ENCODE measurements at regions not wholly inside any gene's neighbourhood (a gene's known extent, or its start where the extent isn't known, plus 50 kb on each side); places are given as distances from the start of the nearest gene placed in this dataset.

- H3K4me3 ChIP-seq (ENCODE audit: low read length) = no peak overlapping the region
- no peaks in the 10 kb centered on the region for H3K4me1 ChIP-seq (ENCODE audit: low read length)
- no peaks in the 10 kb centered on the region for H4K20me1 ChIP-seq (ENCODE audit: insufficient read depth, low read length)
- TF ChIP-seq EZH2phosphoT487 (IDR thresholded peaks at IDR 0.05; ENCODE audit: low read length) (no peak), CTCF (IDR thresholded peaks at IDR 0.05; ENCODE audit: low read length) (no peak), EZH2 (optimal IDR thresholded peaks at IDR 0.05; ENCODE audit: low read depth, low read length) (no peak)
- no peaks in the 10 kb centered on the region for H3K79me2 ChIP-seq (ENCODE audit: low read length)
- no peaks in the 10 kb centered on the region for H3K36me3 ChIP-seq (replicated peaks; ENCODE audit: insufficient read depth, low read length)
- no peaks in the 10 kb centered on the region for H3K27me3 ChIP-seq (replicated peaks; ENCODE audit: insufficient read depth, low read length)
- H2AFZ ChIP-seq (ENCODE audit: low read length) = no peak overlapping the region
- H3K9me3 ChIP-seq (replicated peaks; ENCODE audit: insufficient read depth, low read length) = no peaks in the 10 kb centered on the region
- H3F3A ChIP-seq (ENCODE audit: insufficient read depth, low read length) = no peaks in the 10 kb centered on the region
- no peak for DNase-seq
- H3K4me2 ChIP-seq (ENCODE audit: low read depth, low read length) = no peak overlapping the region
- H3K9ac ChIP-seq (ENCODE audit: low read length) = no peak overlapping the region
- H3K9me2 ChIP-seq (replicated peaks; ENCODE audit: insufficient read depth, low read length) = no peaks in the 10 kb centered on the region
- H3K27ac ChIP-seq (ENCODE audit: low read length) = no peak overlapping the region
Observed at GRCh38 chr4:115929373-115929772, 816.0 kb upstream of the NDST4 start.

GRCh38 chr4:115927382-115927781, 814.0 kb upstream of the NDST4 start:
- no peak for DNase-seq
- no peak overlapping the region for H3K9ac ChIP-seq (ENCODE audit: low read length)
- H2AFZ ChIP-seq (ENCODE audit: low read length) = no peak overlapping the region
- H3K4me3 ChIP-seq (ENCODE audit: low read length) = no peak overlapping the region
- TF ChIP-seq EZH2phosphoT487 (IDR thresholded peaks at IDR 0.05; ENCODE audit: low read length) (no peak), CTCF (IDR thresholded peaks at IDR 0.05; ENCODE audit: low read length) (no peak), EZH2 (optimal IDR thresholded peaks at IDR 0.05; ENCODE audit: low read depth, low read length) (no peak)
- no peaks in the 10 kb centered on the region for H3K9me2 ChIP-seq (replicated peaks; ENCODE audit: insufficient read depth, low read length)
- H3K36me3 ChIP-seq (replicated peaks; ENCODE audit: insufficient read depth, low read length) = no peaks in the 10 kb centered on the region
- H3K27me3 ChIP-seq (replicated peaks; ENCODE audit: insufficient read depth, low read length) = no peaks in the 10 kb centered on the region
- H3K79me2 ChIP-seq (ENCODE audit: low read length) = no peaks in the 10 kb centered on the region
- H3K9me3 ChIP-seq (replicated peaks; ENCODE audit: insufficient read depth, low read length) = no peaks in the 10 kb centered on the region
- no peaks in the 10 kb centered on the region for H3K4me1 ChIP-seq (ENCODE audit: low read length)
- H3K4me2 ChIP-seq (ENCODE audit: low read depth, low read length) = no peak overlapping the region
- H3K27ac ChIP-seq (ENCODE audit: low read length) = no peak overlapping the region
- no peaks in the 10 kb centered on the region for H4K20me1 ChIP-seq (ENCODE audit: insufficient read depth, low read length)
- no peaks in the 10 kb centered on the region for H3F3A ChIP-seq (ENCODE audit: insufficient read depth, low read length)

- no peaks in the 10 kb centered on the region for H3K4me1 ChIP-seq (ENCODE audit: low read length)
- no peaks in the 10 kb centered on the region for H3K9me2 ChIP-seq (replicated peaks; ENCODE audit: insufficient read depth, low read length)
- no peak overlapping the region for H3K9ac ChIP-seq (ENCODE audit: low read length)
- H3F3A ChIP-seq (ENCODE audit: insufficient read depth, low read length) = no peaks in the 10 kb centered on the region
- no peaks in the 10 kb centered on the region for H4K20me1 ChIP-seq (ENCODE audit: insufficient read depth, low read length)
- no peaks in the 10 kb centered on the region for H3K9me3 ChIP-seq (replicated peaks; ENCODE audit: insufficient read depth, low read length)
- H3K4me2 ChIP-seq (ENCODE audit: low read depth, low read length) = no peak overlapping the region
- H3K27me3 ChIP-seq (replicated peaks; ENCODE audit: insufficient read depth, low read length) = no peaks in the 10 kb centered on the region
- no peak for TF ChIP-seq EZH2 (optimal IDR thresholded peaks at IDR 0.05; ENCODE audit: low read depth, low read length)
- no peak for TF ChIP-seq EZH2phosphoT487 (IDR thresholded peaks at IDR 0.05; ENCODE audit: low read length)
- TF ChIP-seq CTCF (IDR thresholded peaks at IDR 0.05; ENCODE audit: low read length) = no peak
- no peaks in the 10 kb centered on the region for H3K36me3 ChIP-seq (replicated peaks; ENCODE audit: insufficient read depth, low read length)
- H3K27ac ChIP-seq (ENCODE audit: low read length) = no peak overlapping the region
- no peak overlapping the region for H3K4me3 ChIP-seq (ENCODE audit: low read length)
- no peak overlapping the region for H2AFZ ChIP-seq (ENCODE audit: low read length)
- DNase-seq = no peak
- H3K79me2 ChIP-seq (ENCODE audit: low read length) = no peaks in the 10 kb centered on the region
Observed at GRCh38 chr4:115923152-115923551, 809.7 kb upstream of the NDST4 start.

All from MM.1S (cell line).